ENCODE measurements at regions not wholly inside any gene's neighbourhood (a gene's known extent, or its start where the extent isn't known, plus 50 kb on each side); places are given as distances from the start of the nearest gene placed in this dataset.

GRCh38 chrX:16465081-16465876 lies 184.7 kb upstream of the S100G start:
- in situ Hi-C loops (cut with HindIII; ENCODE audit: low pct_unique_long_range_greater_than_20kb, low sequenced_read_pairs): no loop called here

More at GRCh38 chrX:16465081-16465876, 184.7 kb upstream of the S100G start:
- H3K4me3 ChIP-seq (ENCODE audit: low read depth in 2 of 2, low read length in 2 of 2): no peak overlapping the region
- no peak for TF ChIP-seq TCF7L2 (IDR thresholded peaks at IDR 0.05; ENCODE audit: low read depth, low read length)
- no peak for TF ChIP-seq CTCF (IDR thresholded peaks at IDR 0.05)
- TF ChIP-seq POLR2AphosphoS5 (IDR thresholded peaks at IDR 0.05; ENCODE audit: low read depth, low read length): no peak
- TF ChIP-seq REST (IDR thresholded peaks at IDR 0.05; ENCODE audit: insufficient read depth in 1 of 2, low read depth in 2 of 2, low read length in 1 of 2): no peak
- TF ChIP-seq SIN3A (IDR thresholded peaks at IDR 0.05; ENCODE audit: borderline replicate concordance, insufficient read depth, low read depth, low read length): no peak
- H3K27me3 ChIP-seq (ENCODE audit: control insufficient read depth, insufficient read depth, low read length): no peaks in the 10 kb centered on the region
- ChIA-PET CTCF (no interaction called here), POLR2A (no interaction called here)
- intact Hi-C loops (cut with micrococcal nuclease; ENCODE audit: unreplicated experiment): no loop called here
- DNase-seq (ENCODE audit: low read depth, low spot score) (no peak), ATAC-seq (no peak)
- no TSS peak for BruUV-seq (replicated peaks)
- no peaks in the 10 kb centered on the region for H3K4me1 ChIP-seq (ENCODE audit: control insufficient read depth, insufficient read depth, low read length)
- H3K9me3 ChIP-seq (ENCODE audit: control insufficient read depth, insufficient read depth, low read depth, low read length): no peaks in the 10 kb centered on the region
- no peak overlapping the region for H3K27ac ChIP-seq (ENCODE audit: low read length)
- H3K36me3 ChIP-seq (ENCODE audit: control insufficient read depth, insufficient read depth, low read length): no peaks in the 10 kb centered on the region
